HG02973 (cell line): ENCODE measurements at regions not wholly inside any gene's neighbourhood (a gene's known extent, or its start where the extent isn't known, plus 50 kb on each side); places are given as distances from the start of the nearest gene placed in this dataset.
"Not testable (repeated sequence)": the region's sequence is repeated elsewhere in the genome, so short reads cannot be mapped to it uniquely, and the experiment has no call there.

ENCODE experiments used
- ATAC-seq: cut with Tn5 transposase; IDR thresholded peaks from one replicate; pipeline ENCODE4 v1.9.1; 2021; ENCODE audit warnings: moderate library complexity; ENCODE audit not compliant: unreplicated experiment

- no peak for ATAC-seq
These were observed 88.7 kb upstream of the TBL1X start for GRCh38 chrX:9376111-9376510.

GRCh38 chrX:9377216-9377615 lies 87.6 kb upstream of the TBL1X start:
- not testable (repeated sequence) for ATAC-seq

GRCh38 chrX:9378980-9379696 lies 85.7 kb upstream of the TBL1X start:
- ATAC-seq: no peak

DNA sequence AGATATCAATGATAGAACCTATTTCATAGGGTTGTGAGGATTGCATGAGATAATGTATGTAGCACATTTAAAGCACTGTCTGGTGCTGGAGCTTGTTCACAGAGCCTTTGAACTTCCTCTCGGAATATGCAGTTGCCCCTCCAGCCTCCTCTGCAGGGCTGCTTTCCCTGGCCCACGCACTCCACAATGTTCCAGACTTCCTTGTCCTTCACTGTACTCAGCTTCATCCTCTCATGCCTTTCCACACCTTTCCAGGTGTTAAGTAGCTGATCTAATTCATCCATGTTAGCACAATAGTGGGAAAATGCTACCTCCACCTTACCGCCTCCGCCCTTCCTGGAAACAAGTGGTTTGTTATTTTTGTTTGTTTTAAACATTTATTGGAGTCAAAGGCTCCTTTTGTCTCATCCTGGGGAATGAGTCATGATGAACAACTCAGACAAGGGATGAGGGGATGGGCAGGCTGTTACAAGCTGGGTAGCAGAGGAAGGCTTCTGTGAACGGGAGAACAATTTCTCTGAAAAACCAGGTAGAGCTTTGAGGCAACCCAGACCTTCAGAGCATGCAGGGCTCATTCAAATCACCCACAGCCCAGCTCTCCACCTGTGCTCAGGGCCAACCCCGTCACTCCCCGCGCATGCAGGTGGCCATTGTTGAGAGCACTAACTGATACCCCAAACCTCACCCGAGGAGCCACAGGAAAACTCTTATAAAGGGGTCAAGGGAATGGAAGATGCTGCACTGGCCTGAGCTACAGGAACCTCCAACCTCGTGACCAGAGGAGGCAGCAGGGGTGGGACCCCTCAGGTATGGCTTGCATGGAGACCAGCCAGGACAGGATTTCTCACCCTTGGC lies 84.9 kb upstream of the TBL1X start:
- ATAC-seq: no peak

- no peak for ATAC-seq
These were observed 81.2 kb upstream of the TBL1X start for GRCh38 chrX:9383655-9384054.

DNA sequence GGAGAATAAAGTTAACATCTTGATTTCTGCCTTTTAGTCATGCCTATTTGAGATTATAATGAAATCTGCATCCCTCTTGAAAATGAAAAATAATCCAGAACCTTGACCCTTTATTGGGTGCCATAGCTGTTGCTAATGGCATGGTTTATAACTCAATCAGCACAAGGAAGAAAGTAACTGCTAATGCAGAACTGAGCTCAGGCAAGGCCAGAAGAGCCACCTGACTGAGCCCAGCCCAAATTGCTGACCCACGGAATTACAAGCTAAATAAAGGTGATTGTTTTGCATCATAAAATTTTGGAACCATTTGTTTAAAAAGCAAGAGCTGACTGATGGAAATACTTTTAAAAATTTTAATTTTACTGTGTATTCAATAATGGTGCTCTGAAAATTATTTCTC lies 76.4 kb upstream of the TBL1X start:
- ATAC-seq: no peak

- no peak for ATAC-seq
These were observed 74.7 kb upstream of the TBL1X start for GRCh38 chrX:9390121-9390520.

- no peak for ATAC-seq
These were observed 74.0 kb upstream of the TBL1X start for GRCh38 chrX:9390693-9391368.

DNA sequence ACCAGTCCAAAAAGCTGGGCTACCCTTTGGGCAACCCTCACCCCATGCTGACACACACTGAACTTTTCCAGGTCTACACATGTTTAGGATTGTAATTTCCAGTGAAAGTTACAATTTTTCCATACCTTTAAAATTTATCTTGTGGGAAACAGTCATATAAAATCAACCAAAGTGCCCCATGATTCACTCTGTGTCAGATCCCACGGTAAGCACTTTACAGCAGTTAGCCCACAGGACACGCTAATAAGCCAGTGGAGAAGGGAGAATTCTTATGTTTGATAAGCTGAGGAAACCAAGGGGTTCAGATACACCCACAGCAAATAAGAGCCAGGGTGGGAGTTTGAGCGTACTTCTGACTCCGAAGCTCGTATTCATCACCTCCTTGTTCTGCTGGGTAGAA lies 72.4 kb upstream of the TBL1X start:
- no peak for ATAC-seq

- ATAC-seq: no peak
These were observed 71.3 kb upstream of the TBL1X start for GRCh38 chrX:9393571-9393970.

DNA sequence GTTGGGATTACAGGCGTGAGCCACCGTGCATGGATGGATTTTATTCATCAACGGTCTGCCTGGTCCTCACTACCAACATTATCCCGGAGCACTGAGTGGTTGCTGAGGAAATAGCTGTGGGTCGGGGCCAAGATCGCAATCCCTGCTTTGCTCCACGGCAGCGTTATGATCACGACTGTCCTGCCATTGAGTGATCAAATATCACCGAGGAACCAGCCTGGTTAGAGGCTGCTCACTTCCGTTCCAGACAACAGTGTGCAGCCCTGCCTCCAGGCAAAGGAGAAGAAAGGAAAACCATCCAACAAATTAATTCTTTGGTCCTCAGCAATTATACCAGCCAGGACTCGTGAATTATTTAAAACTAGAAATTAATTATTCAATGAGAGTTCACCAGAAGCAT lies 70.6 kb upstream of the TBL1X start:
- ATAC-seq: no peak

DNA sequence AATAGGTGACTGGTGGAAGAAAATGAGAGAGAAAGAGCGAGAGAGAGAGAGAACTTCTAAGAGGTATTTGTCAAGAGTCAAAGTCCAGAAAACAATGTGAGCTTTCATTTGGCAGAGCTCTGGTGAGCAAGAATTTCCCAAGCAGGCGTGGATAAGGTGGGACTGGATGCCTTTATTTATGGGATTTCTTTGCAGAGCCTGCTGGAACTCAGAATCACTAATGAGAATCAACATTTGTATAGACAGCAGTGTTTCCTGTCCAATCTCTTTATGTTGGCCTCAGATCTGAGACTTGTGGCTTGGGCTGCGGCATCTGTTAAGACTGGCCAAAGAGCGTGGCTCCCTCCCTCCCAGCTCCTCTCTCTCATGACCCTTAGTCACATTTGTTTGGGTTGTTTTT lies 67.9 kb upstream of the TBL1X start:
- ATAC-seq: no peak

DNA sequence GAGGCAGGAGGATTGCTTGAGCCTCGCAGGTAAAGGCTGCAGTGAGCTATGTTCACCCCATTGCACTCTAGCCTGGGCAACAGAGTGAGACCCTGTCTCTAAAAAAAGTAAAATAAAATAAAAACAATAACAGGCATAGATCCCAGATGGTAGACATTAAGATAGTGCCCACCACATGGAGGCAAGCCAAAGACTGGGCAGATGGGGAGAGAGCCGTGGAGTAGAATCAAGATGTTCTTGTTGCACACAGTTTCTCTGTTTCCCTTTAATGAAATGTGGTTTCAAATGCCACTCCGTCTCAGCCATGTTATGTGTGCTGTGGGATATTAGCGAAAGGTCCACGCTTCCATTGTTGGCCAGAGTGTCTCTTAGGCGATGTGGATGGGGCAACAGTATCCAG lies 63.8 kb upstream of the TBL1X start:
- ATAC-seq: no peak

DNA sequence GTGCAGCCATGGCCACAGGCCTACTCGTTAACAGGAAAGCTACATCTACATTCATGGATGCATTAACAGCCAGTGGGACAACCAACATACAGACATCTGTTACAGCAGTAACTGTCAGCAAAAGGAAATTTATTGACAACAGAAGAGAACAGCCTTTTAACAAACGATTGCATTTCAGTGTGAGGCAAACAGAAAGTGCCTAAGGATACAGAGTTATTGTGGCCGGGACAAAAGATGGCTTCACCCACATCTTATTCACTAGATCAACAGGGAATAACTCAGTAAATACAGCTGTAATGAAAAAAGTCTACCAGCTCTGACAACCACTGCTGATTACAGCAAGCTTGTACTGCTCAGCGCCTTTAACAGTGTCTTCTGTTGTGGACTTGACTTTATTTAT lies 61.5 kb upstream of the TBL1X start:
- ATAC-seq: no peak

GRCh38 chrX:9405635-9406034 lies 59.2 kb upstream of the TBL1X start:
- not testable (repeated sequence) for ATAC-seq

- not testable (repeated sequence) for ATAC-seq
These were observed 54.0 kb upstream of the TBL1X start for GRCh38 chrX:9410889-9411288.

DNA sequence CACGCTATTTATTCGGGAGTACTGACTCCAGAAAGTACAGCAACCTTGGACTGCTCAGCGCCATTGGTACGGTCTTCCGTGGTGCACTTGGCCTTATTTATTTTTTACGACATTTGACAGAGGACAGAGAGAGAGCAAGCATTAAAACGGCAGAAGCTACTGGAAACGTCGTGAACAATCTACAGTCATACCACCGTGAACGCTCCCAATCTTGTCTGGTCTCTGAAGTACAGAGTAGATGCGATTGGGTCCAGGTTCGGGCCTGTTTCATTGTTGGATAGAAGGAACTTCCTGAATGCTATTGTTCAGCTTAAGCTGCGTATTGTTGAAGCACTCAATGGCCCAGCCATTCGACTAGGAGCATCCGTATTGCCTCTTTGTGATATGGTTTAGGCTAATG lies 53.2 kb upstream of the TBL1X start:
- not testable (repeated sequence) for ATAC-seq

DNA sequence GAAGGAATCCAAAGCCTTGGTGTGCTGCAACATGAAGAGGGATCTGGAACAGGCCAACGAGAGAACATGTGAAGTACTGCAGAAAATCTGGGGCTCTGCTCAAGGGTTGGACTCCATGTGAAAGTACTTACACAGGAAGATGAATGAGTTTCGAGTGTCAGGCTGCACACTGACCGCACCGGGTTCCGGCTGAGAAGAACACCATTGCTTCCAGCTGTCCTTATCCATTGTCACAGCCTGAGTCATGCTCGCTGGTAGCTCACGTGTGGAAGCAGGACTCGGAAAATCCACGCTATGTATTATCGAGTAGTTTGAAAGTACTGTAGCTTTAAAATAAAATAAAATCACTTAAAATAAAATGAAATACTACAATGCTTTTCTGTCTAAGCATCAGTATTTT lies 50.4 kb upstream of the TBL1X start:
- ATAC-seq: no peak
